ENCODE measurements at regions not wholly inside any gene's neighbourhood (a gene's known extent, or its start where the extent isn't known, plus 50 kb on each side); places are given as distances from the start of the nearest gene placed in this dataset.

GRCh38 chr3:94927175-94927574 is 864.3 kb downstream of the NSUN3 start:
- TF ChIP-seq CTCF (IDR thresholded peaks at IDR 0.05) (no peak), POLR2A (IDR thresholded peaks at IDR 0.05) (no peak)
